Stimulated activated CD4-positive, alpha-beta T cell treated with anti-CD3 and anti-CD28 coated beads, Interleukin-4, amount 100 ng/mL, for 1 hour (primary cell): ENCODE measurements at regions not wholly inside any gene's neighbourhood (a gene's known extent, or its start where the extent isn't known, plus 50 kb on each side); places are given as distances from the start of the nearest gene placed in this dataset.

Experiments
- DNase-seq: peaks from one replicate; pipeline ENCODE4 v3.0.0-alpha.2; 2020

GRCh38 chr10:4003348-4003973 lies 218.5 kb upstream of the KLF6 start:
- no peak for DNase-seq

- DNase-seq: no peak
These were observed 216.8 kb upstream of the KLF6 start for GRCh38 chr10:4001811-4002210.

- DNase-seq: no peak
These were observed 214.6 kb upstream of the KLF6 start for GRCh38 chr10:3999642-4000041.

GRCh38 chr10:3996697-3997096 lies 211.7 kb upstream of the KLF6 start:
- DNase-seq: no peak

GRCh38 chr10:3995302-3996210 lies 210.5 kb upstream of the KLF6 start:
- no peak for DNase-seq

- no peak for DNase-seq
These were observed 207.6 kb upstream of the KLF6 start for GRCh38 chr10:3992382-3993178.

- no peak for DNase-seq
These were observed 205.3 kb upstream of the KLF6 start for GRCh38 chr10:3990307-3990706.

- DNase-seq: no peak
These were observed 202.3 kb upstream of the KLF6 start for GRCh38 chr10:3987143-3987974.

GRCh38 chr10:3986493-3987142 lies 201.6 kb upstream of the KLF6 start:
- no peak for DNase-seq

GRCh38 chr10:3982746-3983442 lies 197.9 kb upstream of the KLF6 start:
- no peak for DNase-seq

- DNase-seq: no peak
These were observed 196.3 kb upstream of the KLF6 start for GRCh38 chr10:3981300-3981699.

GRCh38 chr10:3980660-3981059 lies 195.7 kb upstream of the KLF6 start:
- no peak for DNase-seq

- DNase-seq: no peak
These were observed 195.1 kb upstream of the KLF6 start for GRCh38 chr10:3980144-3980543.

GRCh38 chr10:3978761-3979160 lies 193.8 kb upstream of the KLF6 start:
- no peak for DNase-seq

GRCh38 chr10:3978174-3978573 lies 193.2 kb upstream of the KLF6 start:
- no peak for DNase-seq

- no peak for DNase-seq
These were observed 192.8 kb upstream of the KLF6 start for GRCh38 chr10:3977761-3978160.

- DNase-seq: no peak
These were observed 191.7 kb upstream of the KLF6 start for GRCh38 chr10:3976718-3977117.

- no peak for DNase-seq
These were observed 191.2 kb upstream of the KLF6 start for GRCh38 chr10:3976171-3976570.

- no peak for DNase-seq
These were observed 190.0 kb upstream of the KLF6 start for GRCh38 chr10:3975016-3975415.

- no peak for DNase-seq
These were observed 187.7 kb upstream of the KLF6 start for GRCh38 chr10:3972460-3973301.

GRCh38 chr10:3971713-3972112 lies 186.7 kb upstream of the KLF6 start:
- no peak for DNase-seq
